ENCODE measurements at regions not wholly inside any gene's neighbourhood (a gene's known extent, or its start where the extent isn't known, plus 50 kb on each side); places are given as distances from the start of the nearest gene placed in this dataset.

DNA sequence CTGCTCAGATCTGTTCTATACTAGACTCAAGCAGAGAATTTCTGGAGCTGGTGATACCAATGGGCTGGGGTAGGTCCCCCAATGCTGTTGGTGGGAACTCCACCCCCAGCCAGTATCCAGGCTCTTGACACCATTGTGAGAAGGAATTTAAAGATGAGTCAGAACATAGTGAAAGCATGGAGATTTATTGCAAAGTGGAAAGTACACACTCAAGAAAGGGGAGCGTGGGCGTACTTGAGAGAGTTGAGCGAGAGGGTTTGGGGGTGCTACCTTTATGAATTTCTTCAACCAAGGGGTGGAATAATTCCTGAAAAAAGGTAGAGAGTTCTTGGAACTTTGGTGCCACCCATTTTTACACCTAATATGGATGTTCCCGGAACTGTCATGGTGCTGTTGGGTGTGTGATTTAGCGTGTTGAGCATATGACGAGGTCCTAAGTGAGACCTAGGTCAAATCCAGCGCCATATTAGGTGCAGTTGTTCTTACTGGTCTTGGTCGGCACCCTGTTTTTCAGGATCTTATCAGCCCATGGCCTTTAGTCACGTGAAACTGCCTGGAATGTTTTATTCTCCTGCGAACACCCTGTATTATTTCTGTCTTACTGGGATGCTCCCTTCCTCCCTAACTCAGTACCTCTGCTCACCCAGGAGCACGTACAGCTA is 122.0 kb upstream of the AHR start (continued):
- TF ChIP-seq, protein P1, sequence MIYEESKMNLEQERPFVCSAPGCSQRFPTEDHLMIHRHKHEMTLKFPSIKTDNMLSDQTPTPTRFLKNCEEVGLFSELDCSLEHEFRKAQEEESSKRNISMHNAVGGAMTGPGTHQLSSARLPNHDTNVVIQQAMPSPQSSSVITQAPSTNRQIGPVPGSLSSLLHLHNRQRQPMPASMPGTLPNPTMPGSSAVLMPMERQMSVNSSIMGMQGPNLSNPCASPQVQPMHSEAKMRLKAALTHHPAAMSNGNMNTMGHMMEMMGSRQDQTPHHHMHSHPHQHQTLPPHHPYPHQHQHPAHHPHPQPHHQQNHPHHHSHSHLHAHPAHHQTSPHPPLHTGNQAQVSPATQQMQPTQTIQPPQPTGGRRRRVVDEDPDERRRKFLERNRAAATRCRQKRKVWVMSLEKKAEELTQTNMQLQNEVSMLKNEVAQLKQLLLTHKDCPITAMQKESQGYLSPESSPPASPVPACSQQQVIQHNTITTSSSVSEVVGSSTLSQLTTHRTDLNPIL (CRISPR knock-in tag; IDR thresholded peaks at IDR 0.05; ENCODE audit: low read depth), result no peak

DNA sequence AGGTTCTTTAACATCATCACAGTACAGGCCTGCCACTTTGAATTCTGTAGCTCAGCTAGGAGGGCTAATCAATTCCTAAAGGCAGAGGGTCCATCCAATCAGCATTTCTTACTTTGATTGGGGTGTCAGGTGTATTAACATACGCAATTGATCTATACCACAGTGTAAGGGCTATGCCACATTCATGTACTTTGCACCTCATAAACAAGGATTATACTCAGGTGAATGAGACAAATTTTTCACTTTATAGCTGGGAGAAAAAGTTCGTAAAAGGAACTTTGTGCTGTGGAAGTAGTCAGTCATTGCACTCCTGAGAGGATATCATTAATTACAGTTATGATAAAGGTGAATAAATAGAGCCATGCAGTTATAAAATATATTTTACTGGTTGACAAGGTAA is 119.9 kb upstream of the AHR start:
- TF ChIP-seq, protein P2, sequence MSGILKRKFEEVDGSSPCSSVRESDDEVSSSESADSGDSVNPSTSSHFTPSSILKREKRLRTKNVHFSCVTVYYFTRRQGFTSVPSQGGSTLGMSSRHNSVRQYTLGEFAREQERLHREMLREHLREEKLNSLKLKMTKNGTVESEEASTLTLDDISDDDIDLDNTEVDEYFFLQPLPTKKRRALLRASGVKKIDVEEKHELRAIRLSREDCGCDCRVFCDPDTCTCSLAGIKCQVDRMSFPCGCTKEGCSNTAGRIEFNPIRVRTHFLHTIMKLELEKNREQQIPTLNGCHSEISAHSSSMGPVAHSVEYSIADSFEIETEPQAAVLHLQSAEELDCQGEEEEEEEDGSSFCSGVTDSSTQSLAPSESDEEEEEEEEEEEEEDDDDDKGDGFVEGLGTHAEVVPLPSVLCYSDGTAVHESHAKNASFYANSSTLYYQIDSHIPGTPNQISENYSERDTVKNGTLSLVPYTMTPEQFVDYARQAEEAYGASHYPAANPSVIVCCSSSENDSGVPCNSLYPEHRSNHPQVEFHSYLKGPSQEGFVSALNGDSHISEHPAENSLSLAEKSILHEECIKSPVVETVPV (CRISPR knock-in tag; IDR thresholded peaks at IDR 0.05), result no peak
- TF ChIP-seq, protein P3, sequence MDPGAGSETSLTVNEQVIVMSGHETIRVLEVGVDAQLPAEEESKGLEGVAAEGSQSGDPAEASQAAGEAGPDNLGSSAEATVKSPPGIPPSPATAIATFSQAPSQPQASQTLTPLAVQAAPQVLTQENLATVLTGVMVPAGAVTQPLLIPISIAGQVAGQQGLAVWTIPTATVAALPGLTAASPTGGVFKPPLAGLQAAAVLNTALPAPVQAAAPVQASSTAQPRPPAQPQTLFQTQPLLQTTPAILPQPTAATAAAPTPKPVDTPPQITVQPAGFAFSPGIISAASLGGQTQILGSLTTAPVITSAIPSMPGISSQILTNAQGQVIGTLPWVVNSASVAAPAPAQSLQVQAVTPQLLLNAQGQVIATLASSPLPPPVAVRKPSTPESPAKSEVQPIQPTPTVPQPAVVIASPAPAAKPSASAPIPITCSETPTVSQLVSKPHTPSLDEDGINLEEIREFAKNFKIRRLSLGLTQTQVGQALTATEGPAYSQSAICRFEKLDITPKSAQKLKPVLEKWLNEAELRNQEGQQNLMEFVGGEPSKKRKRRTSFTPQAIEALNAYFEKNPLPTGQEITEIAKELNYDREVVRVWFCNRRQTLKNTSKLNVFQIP (CRISPR knock-in tag; IDR thresholded peaks at IDR 0.05; ENCODE audit: borderline replicate concordance, low read depth), result no peak
- TF ChIP-seq ZFP30 (CRISPR knock-in tag; IDR thresholded peaks at IDR 0.05) (no peak), ZNF70 (CRISPR knock-in tag; IDR thresholded peaks at IDR 0.05) (no peak), ZC3H10 (CRISPR knock-in tag; IDR thresholded peaks at IDR 0.05) (no peak), ISL1 (CRISPR knock-in tag; IDR thresholded peaks at IDR 0.05) (no peak), ZFP3 (CRISPR knock-in tag; IDR thresholded peaks at IDR 0.05) (no peak), ARNTL (CRISPR knock-in tag; IDR thresholded peaks at IDR 0.05; ENCODE audit: borderline replicate concordance, low read depth) (no peak), ESRRG (CRISPR knock-in tag; IDR thresholded peaks at IDR 0.05) (no peak), BACH2 (CRISPR knock-in tag; IDR thresholded peaks at IDR 0.05; ENCODE audit: borderline replicate concordance) (no peak)
- TF ChIP-seq, protein P4, sequence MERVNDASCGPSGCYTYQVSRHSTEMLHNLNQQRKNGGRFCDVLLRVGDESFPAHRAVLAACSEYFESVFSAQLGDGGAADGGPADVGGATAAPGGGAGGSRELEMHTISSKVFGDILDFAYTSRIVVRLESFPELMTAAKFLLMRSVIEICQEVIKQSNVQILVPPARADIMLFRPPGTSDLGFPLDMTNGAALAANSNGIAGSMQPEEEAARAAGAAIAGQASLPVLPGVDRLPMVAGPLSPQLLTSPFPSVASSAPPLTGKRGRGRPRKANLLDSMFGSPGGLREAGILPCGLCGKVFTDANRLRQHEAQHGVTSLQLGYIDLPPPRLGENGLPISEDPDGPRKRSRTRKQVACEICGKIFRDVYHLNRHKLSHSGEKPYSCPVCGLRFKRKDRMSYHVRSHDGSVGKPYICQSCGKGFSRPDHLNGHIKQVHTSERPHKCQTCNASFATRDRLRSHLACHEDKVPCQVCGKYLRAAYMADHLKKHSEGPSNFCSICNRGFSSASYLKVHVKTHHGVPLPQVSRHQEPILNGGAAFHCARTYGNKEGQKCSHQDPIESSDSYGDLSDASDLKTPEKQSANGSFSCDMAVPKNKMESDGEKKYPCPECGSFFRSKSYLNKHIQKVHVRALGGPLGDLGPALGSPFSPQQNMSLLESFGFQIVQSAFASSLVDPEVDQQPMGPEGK (CRISPR knock-in tag; IDR thresholded peaks at IDR 0.05; ENCODE audit: borderline replicate concordance), result no peak
- ATAC-seq, result no peak

DNA sequence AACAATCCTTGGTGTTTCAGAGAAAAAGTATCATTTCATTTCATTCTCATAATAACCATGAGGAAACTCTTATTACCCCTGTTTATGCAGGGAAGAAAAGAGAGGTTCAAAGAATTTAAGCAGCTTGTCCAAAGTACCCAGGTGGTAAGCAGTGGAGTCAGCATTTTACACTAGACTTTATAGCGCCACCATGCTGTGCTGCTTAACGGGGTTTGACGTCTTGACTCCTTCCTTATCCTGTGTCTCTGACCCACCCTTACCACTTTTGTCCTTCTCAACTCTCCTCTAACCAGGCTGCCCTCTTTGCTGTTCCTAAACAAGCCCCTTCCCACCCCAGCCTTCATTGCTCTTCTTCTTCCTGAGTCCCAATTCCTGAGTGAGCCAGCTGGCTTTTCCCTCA is 117.0 kb upstream of the AHR start:
- no peak for ATAC-seq
- TF ChIP-seq ARNTL (CRISPR knock-in tag; IDR thresholded peaks at IDR 0.05; ENCODE audit: borderline replicate concordance, low read depth), result no peak
- no peak for TF ChIP-seq ZC3H10 (CRISPR knock-in tag; IDR thresholded peaks at IDR 0.05)
- TF ChIP-seq, protein P1 (CRISPR knock-in tag; IDR thresholded peaks at IDR 0.05; ENCODE audit: low read depth), result no peak
- TF ChIP-seq ZNF565 (CRISPR knock-in tag; conservative IDR thresholded peaks at IDR 0.05; ENCODE audit: low read depth), result no peak
- TF ChIP-seq CSDC2 (CRISPR knock-in tag; IDR thresholded peaks at IDR 0.05), result no peak
- TF ChIP-seq GLIS3 (CRISPR knock-in tag; IDR thresholded peaks at IDR 0.05), result no peak

DNA sequence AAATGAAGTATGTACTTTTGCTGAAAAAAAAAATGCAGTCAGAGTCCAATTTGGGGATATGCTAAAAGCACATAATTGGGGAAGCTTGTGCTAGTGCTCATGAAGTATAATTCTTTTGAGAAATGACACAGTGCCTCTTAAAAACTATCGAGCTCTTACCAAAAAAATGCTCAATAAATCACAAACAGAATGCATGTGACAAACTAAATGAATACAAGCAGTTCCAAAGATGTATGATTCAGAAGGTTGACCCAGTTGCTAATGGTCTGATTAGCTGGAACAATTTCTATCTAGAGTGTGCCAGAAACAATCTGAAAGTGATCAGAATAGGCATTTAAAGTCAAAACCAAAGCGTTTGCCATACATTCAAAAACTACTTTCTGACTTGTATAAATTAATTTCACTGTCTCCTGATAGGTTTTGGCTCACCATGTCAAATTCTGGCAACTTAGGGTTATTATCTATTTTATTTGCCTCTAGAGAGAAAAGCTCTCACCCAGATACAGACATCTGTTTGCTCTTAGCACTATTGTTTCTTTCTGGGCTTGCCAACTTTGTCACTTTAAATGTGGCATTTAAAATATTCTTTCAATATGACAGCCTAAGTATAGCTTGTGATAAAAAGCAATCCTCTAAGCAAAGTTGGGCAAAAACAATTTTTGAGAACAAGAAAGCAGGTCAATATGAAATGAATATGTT is 114.7 kb upstream of the AHR start:
- ATAC-seq, result no peak
- TF ChIP-seq PPARA (CRISPR knock-in tag; IDR thresholded peaks at IDR 0.05; ENCODE audit: borderline replicate concordance) (no peak), OSR1 (CRISPR knock-in tag; IDR thresholded peaks at IDR 0.05) (no peak), RARB (CRISPR knock-in tag; IDR thresholded peaks at IDR 0.05) (no peak), ZNF565 (CRISPR knock-in tag; conservative IDR thresholded peaks at IDR 0.05; ENCODE audit: low read depth) (no peak), ZNF70 (CRISPR knock-in tag; IDR thresholded peaks at IDR 0.05) (no peak), GLIS3 (CRISPR knock-in tag; IDR thresholded peaks at IDR 0.05) (no peak), SNAI2 (CRISPR knock-in tag; IDR thresholded peaks at IDR 0.05) (no peak), ZFP30 (CRISPR knock-in tag; IDR thresholded peaks at IDR 0.05) (no peak), CSDC2 (CRISPR knock-in tag; IDR thresholded peaks at IDR 0.05) (no peak)
- TF ChIP-seq, protein P2 (CRISPR knock-in tag; IDR thresholded peaks at IDR 0.05), result no peak
- TF ChIP-seq, protein P4 (CRISPR knock-in tag; IDR thresholded peaks at IDR 0.05; ENCODE audit: borderline replicate concordance), result no peak

All from SK-N-SH treated with all-trans-retinoic acid at 6 μM for 48 hours (cell line).